NCI-H2196 (cell line): ENCODE measurements at regions not wholly inside any gene's neighbourhood (a gene's known extent, or its start where the extent isn't known, plus 50 kb on each side); places are given as distances from the start of the nearest gene placed in this dataset.
"Not testable (repeated sequence)": the region's sequence is repeated elsewhere in the genome, so short reads cannot be mapped to it uniquely, and the experiment has no call there.

Source experiments
- DNase-seq: peaks from one replicate; lab custom pipeline; 2025; ENCODE audit not compliant: unreplicated experiment; lab: John Stamatoyannopoulos, UW

DNA sequence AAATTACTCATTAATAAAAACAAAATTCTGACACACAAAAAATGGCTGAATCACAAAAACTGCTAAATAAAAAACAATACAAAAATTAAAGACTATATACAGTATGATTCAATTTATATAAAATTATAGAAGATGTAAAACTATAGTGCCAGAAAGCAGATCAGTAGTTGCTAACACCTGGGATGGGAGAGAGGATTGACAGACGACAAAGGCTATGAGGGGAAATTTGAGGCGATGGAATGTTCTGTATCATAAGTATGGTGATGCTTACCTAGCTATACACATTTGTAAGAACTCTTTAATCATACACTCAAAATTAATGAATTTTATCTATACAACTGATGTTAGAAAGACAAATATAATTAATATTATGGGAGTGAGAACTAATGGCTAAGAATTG lies 247.9 kb upstream of the GJE1 start:
- no peak for DNase-seq

DNA sequence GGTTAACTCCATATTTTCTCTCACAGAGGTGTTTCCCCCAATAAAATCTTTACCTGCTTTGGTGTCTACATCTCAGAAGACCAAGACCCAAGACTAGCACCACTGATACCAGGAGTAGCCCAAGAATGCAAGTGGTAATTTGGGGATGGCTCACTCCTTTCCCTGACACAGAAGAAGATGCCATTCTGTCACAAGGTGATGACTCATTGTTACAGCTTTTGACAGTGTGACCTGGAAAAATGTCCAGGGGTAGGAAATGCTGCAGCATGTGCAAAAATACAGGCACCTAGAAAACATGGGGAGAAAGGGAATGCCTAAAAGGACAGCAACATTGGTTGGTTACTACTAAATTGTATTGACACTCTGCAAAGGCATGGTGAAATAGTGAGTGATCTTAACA lies 254.0 kb upstream of the GJE1 start:
- no peak for DNase-seq

- DNase-seq = no peak
These were observed 255.3 kb upstream of the GJE1 start for GRCh38 chr6:141877275-141877983.

- no peak for DNase-seq
These were observed 257.7 kb upstream of the GJE1 start for GRCh38 chr6:141874930-141875602.

DNA sequence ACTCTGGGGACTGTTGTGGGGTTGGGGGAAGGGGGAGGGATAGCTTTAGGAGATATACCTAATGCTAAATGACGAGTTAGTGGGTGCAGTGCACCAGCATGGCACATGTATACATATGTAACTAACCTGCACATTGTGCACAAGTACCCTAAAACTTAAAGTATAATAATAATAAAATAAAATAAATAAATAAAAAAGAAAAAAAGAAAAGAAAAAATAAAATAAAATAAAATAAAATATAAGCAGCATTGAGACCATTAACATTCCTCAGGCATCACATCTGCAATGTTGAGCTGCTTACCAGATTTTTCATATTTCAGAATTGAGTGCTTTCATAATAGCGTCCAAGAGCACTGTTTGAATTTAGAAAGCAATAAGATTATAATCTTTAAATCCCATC lies 263.2 kb upstream of the GJE1 start:
- not testable (repeated sequence) for DNase-seq

DNA sequence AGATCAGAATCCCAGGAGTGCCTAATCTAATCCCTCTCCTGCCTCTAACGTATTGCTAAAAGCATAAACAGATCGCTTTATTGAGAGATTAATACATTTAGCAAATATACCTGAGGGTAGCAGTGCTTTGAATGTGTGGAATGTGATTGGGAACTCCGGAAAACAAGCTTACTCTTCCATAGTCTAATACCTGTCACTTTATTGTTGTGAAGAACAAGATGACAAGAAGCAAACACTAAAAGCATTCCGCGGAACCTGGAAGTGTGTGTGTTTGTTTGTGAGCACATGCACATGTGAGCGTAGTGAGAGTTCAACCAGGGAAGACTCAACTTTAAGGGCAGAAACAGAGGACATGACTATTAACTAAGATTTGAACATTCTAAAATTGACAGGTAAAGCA lies 265.0 kb upstream of the GJE1 start:
- no peak for DNase-seq

- no peak for DNase-seq
These were observed 265.8 kb upstream of the GJE1 start for GRCh38 chr6:141866731-141867497.

DNA sequence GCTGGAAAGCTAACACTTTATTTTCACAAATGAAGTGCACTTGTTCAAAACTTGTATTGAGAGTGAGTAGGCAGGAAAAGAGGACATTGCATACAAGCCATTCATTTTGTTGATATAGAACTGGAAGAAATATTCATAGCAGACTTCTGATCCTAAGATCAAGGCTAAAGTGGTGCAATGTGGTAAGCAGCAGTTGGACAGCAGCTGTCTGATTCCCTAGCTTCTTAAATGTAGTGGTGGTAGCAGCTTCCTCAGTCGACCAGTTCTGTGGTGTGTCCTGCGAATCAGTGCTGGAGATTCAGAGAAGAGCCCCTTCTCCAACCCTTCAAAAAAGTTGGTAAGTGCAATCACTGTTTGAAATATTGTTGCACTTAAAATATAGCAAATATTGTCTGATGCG lies 281.7 kb upstream of the GJE1 start:
- no peak for DNase-seq

- DNase-seq = no peak
These were observed 284.5 kb upstream of the GJE1 start for GRCh38 chr6:141848029-141848890.

GRCh38 chr6:141846639-141847038 lies 286.1 kb upstream of the GJE1 start:
- no peak for DNase-seq

GRCh38 chr6:141843178-141843834 lies 289.4 kb upstream of the GJE1 start:
- DNase-seq = no peak

- DNase-seq = no peak
These were observed 299.6 kb upstream of the GJE1 start for GRCh38 chr6:141833001-141833655.

DNA sequence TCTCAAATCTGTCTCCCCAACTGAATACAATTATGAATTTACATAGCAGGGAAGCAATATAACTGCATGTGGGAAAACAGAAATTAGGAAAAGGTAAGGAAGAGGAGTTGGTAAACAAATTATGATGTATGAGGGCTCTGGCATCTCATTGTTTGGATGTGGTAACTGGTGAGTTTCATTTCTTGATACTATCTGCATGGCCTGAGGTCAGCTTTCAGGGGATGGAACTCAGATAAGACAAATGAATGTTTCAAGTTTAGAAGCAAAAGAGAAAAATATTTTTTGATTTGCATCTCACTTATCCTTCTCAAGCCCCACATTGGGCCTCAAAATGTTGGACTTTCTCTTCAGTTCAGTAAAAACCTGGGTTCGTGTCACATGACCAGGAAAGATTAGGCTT lies 302.2 kb upstream of the GJE1 start:
- DNase-seq = no peak

- no peak for DNase-seq
These were observed 303.0 kb upstream of the GJE1 start for GRCh38 chr6:141829566-141830360.

DNA sequence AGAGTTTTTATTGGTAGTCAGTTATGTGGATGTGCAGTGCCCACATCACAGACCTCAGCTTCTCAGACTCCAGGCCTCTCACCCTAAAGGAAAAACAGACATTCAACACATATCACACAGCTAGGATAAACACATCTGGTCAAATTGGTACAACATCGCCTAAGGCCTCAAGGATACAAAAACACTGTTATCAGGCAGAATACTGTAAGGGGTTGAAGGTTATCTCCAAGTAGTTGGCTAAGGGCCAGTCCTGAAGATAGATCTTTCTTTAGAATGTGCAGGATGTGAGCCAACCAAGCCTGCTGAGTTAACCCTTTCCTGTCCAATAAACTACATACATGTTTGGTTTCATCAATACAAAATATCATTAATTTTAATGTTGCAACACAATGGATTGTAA lies 308.4 kb upstream of the GJE1 start:
- no peak for DNase-seq

GRCh38 chr6:141815039-141815438 lies 317.7 kb upstream of the GJE1 start:
- DNase-seq = not testable (repeated sequence)

DNA sequence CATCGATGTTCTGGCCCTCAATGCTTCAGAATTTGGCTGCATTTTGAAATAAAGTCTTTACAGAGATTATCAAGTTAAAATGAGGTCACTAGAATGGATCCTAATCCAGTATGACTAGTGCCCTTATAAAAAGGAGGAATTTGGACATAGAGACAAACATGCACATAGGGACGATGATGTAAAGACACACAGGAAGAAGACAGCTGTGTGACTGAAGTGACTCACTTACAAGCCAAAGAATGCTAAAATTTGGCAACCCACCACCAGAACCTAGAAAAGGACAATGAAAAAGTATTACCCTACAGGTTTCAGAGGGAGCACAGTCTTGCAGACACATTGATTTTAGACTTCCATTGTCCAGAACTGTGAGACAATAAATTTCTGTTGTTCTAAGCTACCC lies 322.8 kb upstream of the GJE1 start:
- DNase-seq = no peak

DNA sequence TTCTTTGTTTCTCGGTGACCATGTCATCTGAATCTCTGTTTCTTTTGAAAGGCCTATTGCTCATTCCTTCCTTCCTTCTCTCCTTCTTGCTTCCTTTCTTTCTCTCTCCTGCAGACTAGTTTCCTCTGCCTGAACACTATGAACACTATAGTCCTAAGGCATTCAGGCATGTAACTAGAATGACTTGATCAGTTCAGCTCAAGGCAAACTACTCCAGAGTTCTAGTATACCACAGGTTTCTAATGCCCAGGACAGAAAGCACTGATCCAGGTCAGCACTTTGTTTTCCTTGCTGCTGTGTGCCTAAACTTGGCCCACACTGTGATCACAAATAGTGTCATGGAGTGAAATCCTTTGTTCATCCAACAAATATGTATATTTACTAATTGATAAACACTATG lies 324.1 kb upstream of the GJE1 start:
- DNase-seq = no peak

GRCh38 chr6:141800973-141801372 lies 331.8 kb upstream of the GJE1 start:
- not testable (repeated sequence) for DNase-seq
